Stimulated activated CD8-positive, alpha-beta memory T cell treated with anti-CD3 and anti-CD28 coated beads, Interleukin-7, amount 100 ng/mL, for 1 hour (primary cell): ENCODE measurements at regions not wholly inside any gene's neighbourhood (a gene's known extent, or its start where the extent isn't known, plus 50 kb on each side); places are given as distances from the start of the nearest gene placed in this dataset.
"Not testable (repeated sequence)": the region's sequence is repeated elsewhere in the genome, so short reads cannot be mapped to it uniquely, and the experiment has no call there.

Experiments
- DNase-seq, 2 donors: peaks; one replicate each; pipeline ENCODE4 v3.0.0-alpha.2; 2020; ENCODE audit warnings: low read depth in 2 of 2

DNA sequence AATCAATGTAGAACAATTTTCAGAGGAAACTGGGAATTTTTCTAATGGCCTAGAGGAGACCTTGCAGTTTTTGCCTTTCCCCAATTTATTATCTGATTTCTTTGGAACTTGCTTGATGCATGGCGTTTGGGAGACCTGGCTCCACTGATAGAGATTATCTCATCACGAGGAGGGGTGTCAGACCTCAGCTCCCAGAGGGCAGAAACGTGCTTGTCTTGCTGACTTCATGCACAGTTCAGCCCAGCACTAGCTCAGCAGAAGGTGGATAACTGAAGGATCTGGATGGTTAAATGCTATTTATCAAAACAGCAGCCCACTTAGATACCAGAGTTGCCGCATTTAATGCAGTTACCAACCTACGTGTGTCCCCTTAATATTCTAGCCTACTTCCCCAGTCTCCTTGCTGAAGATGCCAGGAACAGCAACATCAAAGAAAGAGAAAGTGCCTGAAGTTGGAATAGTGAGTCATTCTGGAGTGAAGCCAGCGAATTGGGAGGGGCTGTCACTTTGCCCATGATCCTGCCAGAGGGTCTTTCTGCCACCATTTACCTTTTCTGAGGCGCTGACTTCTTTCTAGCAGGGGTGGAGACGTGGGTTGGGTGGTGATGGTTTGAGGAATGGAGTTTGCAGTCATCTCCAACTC is 133.5 kb upstream of the CADM1 start:
- no peak for DNase-seq

DNA sequence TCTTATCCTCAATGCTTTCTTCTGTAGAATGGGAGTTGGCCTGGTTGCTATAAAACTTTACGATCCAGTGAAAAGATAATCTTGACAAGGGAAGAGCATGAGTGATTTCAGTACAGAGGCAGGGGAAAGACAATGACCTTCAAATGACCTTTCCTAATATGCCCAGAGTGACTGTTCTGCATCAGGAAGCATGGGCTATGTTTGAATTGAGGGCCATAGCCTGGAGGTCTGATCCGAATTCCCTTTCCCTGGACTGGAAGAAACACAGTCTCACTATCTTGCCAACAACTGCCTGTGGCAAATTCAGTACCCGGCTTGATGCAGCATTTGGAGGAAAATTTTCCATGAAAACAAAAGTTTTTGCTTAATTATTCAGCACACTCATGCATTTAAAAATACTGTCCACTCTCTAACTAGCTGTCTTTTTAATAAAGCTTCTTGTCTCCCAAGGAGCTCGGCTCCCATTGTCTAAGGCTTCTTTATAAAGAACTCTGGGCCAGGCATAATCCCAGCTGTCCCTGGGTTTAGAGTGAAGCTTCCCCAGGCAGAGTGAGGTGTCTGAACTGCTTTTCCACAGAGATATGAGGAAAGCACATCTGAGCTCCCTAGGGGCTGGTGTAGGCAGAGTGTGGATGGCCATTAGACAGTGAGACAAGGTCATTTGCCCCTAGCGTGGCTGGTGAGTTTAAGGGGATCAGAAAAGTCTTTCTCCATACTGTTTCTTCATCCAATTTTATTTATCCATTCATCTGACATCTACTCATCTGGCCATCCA is 132.7 kb upstream of the CADM1 start:
- DNase-seq = no peak

DNA sequence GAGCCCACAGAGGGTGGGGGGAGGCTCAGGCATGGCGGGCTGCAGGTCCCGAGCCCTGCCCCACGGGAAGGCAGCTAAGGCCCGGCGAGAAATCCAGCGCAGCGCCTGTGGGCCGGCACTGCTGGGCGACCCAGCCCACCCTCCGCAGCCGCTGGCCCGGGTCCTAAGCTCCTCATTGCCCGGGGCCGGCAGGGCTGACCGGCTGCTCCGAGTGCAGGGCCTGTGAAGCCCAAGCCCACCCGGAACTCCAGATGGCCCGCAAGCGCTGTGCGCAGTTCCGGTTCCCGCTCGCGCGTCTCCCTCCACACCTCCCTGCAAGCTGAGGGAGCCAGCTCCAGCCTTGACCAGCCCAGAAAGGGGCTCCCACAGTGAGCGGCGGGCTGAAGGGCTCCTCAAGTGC is 129.8 kb upstream of the CADM1 start:
- DNase-seq = not testable (repeated sequence)

DNA sequence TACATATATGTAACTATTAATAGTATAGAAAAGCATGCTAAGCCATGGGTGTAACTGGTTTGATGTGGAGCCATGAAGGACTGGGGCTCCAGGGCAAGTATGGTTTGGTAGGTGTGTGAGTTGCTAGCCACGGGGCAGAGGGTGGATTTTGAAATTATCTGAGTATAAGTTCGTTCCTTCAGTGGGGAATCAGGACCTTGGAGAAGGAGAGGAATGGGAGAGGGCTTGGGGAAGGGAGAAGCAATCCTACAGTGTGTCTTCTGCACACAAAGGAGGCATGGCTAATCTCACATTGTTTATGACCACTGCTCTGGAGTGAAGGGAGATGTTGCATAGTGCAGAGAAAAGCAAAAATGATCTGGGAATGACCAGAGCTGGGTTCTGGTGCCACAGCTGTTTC is 127.8 kb upstream of the CADM1 start:
- DNase-seq = no peak

DNA sequence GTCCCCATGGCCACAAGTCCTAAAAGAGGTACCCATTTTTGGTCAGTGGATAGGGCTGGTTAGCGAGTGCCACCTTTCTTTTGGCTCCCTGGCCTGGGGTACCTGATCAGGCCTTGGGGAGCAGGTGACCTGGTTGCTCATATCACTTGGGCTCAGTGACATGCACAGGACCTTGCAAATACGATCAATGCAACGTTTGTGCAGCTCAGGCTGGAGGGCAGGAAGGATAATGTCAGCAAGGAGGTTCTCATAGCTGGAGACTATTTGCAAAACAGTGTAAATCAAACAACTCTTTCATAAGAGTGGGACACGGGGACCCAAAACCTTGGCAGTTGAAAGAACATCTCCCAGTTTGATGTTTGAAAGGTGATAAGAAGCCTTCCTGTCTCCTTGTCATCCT is 127.4 kb upstream of the CADM1 start:
- DNase-seq = no peak

DNA sequence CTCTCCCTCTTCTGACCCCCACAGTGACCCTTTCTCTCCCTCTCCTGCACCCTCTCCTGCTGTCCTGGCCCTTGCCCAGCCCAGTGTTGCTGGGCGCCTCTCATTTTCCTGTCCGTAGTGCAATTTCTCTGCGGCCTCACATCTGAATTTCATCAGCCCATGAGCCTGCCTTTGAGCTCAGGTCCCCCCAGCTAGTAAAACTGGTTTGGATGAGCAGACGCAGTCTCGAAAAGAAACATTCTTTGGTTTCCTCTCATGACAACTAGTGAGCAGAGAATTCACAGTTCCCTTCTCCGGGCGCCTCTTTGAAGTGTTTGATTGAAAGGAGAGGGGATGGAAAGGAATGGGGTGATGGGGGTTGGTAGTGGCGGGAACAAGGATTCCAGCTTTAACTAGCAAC is 126.0 kb upstream of the CADM1 start:
- DNase-seq = no peak

DNA sequence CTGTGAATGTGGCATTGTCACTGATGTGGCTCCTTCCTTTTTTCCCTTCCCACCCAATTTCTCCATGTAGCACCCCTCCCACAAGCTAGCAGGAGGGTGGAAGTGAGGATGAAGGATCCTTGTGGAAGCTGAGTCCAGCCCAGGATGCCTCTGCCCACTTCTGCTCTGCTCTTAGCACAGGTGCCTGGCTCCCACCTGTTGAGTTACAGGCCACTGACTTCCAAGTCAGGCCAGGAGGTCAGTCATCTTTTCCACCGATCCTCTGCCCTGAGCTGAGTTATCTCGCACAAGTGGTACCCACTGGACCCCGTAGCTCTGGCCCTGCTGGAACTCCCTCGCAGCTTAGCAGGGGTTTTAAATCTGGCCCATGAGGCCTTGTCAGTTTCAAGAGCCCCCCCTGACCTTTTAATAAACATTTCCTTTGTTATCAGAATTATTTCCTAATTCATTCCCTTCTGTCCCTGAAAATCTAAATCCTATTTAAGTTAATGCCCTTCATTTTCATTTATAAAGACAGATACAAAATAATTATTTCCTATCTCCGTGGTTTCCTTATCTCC is 125.3 kb upstream of the CADM1 start:
- DNase-seq = no peak

DNA sequence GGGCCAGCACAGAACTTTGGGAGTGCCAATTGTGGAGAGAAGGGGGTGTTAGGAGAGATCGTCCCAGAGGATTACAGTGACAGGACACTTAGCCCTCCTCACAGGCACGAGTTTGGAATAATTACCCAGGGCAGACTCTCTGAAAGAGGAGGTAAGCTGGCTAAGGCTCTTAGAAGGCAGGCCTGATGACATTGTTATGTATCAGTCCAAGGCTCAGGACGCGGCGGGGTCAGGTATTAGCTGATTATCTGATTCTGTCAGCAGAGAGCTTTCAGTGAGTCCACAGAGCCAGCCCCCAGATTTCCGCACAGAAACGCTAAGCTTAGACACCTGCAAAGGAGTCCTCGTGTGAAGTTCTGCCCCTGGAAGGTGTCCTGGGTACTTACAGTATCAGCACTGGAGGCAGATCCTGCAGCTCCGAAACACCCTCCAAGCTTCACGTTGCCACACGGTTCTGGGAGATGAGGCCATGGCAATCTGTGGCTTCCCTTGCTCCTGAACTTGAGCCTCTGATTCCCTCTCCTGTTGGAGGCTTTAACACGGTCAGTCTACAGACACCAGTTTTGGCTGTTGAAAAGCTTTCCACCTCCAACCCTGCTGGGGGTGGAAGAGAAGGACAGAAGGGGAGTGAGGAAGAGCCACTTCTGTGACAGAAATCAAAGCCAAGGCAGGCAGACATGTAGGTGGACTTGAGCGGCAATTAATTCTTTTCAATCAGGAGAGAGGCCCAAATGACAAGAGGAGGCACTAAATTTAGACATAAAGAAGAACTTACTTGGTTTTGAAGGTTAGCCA is 123.6 kb upstream of the CADM1 start:
- no peak for DNase-seq

DNA sequence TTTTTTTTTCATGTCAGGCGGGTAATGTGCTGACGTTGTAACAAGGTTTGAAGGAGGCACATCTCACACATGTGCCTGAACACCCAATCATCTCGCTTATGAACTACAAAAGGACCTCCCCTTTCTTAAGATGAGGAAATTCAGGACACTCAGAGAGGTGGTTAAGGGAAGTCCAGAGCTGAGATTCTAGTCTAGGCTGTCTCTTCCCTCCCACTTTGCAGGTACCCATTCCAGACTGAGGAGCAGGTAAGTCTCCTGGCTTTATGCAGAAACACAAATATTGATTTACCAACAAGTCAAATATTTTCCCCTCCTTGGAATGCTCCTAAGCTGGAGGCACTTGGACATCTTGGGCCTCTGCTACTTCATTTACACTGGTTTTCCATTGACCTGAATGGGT is 122.9 kb upstream of the CADM1 start:
- DNase-seq = no peak

DNA sequence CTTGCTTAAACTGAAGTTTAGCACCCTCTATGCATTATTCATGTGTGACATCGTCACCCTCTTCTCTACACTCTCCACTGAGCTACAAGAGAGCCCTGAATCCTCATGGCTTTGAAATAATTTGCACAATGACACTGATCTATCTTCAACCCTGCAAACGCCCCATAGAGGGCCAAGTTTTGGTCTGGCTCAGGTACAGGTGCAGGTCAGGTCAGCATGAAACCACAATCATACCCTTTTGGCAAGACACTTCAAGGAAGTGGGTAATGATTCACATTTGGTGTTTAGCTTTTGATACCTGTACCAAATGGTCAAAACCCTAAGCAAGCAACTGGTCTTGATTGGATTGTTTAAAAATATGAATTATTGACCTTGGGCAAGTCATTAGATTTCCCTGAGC is 122.2 kb upstream of the CADM1 start:
- no peak for DNase-seq

DNA sequence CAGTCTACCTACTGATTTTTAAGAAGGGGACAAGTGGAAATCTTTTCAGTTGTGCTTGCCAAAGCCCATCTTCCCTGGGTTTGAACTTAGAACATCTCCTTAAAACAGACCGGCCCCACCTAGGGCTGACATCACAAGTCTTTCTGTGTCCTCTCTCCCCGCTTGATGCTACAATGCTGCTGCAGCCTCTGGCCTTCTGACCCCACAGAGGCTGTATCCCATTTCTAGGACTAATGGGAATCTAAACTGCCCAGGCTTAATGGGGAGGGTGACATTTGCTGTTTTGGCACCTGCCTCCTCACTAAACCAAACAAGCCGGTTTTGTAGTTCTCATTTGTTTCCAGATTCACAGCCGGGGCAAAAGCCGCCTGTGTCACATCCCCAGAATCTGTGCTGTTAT is 121.3 kb upstream of the CADM1 start:
- DNase-seq = no peak

DNA sequence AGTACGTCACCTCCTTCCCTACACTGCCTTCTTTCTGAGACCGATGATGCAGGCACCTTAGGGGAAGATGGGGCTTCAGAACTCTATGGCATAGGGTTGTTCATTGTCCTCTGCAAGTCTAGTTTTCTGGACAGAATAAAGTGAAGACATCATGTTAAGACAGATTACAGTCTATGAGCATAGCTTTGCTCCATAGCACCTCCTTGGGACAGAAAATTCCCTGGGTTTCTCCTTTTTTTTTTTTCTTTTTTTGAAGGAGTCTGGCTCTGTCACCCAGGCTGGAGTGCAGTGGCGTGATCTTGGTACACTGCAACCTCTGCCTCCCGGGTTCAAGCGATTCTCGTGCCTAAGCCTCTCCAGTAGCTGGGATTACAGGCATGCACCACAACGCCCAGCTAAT is 119.8 kb upstream of the CADM1 start:
- DNase-seq = no peak

DNA sequence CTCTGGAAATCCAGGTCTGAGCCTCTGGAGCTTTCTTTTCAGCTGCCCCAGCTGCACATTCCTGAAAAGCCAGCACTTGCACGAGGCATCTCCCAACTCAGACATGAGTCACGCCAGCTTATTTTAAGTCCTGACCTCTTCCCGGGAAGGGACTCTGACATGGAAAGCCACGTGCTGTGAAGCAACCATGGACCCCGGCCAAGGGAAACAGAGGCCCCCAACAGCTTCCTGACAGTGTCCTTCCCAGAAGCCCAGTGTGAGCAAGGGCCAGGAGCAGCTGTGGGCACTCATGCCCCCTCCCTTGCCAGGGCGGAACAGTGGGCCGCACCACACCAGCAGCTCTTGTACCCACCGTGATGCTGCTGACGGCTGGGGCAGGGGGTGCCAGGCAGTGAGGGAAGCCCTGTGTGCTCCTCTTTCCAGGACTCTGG is 118.8 kb upstream of the CADM1 start:
- DNase-seq = no peak

DNA sequence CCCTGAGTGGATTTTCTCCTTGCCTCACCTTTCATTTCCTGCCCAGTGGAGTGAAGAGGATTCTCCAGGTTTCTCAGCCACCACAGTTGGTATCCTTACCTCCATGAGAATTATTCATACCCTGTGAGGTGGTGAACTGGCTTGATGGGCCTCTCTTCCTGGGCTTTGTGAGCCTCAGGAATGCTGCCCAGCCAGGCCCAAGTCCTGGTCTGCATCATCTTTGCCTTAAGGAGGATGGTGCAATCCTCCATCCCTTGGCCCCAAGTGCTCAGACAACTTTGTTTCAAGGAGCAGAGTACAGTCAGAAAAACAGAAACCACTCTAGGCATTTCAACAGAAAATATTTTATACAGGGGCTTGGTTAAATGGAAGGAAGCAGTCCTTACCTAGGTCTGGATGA is 114.2 kb upstream of the CADM1 start:
- no peak for DNase-seq

DNA sequence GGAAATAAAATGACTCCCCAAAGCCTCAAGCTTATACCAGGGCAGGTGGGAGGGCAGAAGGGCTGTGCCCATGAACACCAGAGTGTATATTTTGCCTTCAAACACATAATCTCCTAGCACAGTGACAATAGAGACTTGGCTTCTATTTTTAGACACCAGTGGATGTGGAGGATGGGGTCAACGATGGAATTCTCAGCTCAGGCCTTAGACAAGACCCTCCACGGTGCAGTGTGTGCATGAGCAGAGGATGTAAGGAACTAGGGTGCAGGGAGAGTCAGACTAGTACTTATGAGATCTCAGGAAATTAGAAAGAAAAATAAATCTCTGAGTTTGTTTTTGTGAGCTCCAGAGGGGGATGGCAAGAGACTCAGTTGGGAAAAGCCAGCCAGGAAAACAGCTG is 113.6 kb upstream of the CADM1 start:
- no peak for DNase-seq

DNA sequence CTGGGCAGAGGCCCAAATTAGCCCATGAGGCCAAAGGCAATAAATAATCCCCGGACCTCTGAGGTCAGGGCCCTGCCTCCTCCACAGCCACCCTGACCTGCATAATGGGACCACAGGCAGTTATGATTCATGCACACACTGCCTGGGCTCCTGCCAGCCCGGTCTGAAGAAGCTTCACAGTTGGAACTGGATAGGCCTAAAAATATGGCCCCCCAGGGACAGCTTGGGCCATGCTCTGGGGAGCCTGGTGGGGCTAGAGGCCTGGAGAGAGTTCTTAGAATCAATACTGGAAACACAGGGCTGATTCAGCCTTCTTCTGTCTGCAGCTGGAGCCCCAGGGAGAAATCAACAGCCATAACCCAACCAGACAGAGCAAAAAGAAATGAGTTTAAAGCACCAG is 112.8 kb upstream of the CADM1 start:
- no peak for DNase-seq

DNA sequence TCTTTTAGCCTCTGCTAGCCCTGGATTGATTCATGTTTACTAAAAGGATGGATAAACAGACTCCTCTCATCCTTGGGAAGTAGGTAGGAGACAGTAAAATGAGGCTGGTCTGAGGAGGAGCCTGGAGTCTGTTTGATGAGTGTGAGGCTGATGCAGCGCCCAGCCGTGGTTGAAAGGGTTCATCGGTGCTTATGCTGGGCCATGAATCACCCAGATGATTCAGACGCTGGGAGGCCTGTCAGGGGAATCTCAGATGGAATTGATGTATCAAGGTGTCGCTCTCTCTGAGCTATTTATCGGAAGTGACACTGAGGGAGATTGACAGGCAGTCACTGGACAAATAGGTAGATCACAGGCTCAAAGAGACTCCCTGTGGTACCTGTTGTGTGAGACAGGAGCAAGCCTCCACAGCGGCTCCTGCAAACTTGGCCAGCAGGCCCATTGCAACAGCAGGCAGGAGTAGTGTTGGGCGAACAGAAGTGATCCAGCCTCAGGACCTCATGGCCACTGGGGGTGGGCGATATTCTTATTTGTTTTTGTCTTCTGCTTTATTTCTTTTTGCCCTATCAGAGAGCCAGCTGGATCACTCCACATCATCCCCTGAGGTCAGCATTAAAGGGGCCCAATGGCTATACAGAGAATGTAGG is 109.9 kb upstream of the CADM1 start:
- no peak for DNase-seq

DNA sequence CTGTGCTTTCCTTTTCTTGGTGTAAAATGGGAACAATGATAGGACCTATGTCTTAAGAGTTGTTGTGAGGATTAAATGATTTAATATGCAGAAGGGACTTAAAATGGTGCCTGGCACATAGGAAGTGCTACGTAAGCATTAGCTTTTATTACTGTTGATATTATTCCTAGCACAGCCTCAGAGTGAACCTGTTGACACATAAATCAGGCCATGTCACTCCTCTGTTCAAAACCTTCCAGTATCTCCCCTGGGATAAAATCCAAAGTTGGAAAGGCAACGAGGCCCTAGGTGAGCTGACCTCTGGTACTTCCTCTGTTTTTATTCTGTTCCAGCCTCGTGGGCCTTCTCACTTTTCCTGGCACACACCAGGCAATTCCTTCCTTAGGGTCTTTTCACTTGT is 108.8 kb upstream of the CADM1 start:
- no peak for DNase-seq

DNA sequence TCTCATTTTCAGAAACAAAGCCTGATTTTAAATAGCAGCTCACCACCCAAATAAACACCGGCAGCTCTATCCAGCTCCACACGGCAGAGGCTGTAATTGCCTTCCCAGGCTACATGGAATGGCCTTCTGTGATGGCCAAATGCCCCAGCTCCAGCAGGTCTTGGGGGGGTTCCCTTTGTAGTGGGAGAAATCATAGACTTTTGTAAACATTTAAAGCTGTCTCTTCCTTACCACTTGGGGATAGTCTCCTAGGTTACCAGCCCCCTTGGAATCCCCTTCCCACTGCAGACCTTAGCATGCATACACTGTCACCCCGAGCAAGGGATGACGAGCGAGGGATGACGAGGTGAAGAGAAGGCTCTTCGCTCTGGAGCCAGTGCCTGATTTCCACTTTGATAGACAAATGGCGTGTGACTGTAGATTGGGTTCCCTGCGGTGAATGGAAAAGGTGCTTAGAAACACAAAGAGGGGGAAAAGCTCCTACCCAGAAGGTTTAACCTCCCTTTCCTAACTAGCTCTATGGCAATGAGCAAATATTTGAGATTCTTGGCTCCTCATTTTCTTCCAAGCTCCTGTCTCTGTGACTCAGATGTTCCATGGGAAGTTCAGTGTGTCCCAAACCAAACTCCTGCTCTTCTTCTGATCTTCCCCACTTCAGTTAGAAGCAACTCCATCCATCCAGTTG is 108.0 kb upstream of the CADM1 start:
- no peak for DNase-seq

DNA sequence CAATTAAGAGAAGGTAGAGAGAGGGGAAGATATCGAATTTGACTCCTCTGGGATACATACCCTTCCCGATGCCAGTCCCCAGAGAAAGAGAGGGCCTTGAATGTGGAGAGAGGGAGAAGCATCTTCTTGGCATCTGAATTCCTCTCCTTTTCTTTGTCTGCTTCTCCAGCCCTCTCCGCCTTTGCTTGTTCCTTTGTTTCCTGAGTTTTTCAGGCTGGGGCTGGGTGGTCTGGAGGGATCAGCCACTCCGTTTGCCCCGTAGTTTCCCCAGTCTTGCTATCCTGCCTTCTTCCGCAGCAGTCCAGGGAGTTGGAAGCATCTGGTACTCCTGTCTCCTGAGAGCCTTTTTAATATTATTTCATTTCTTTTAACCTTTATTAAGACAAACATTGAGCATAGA is 107.1 kb upstream of the CADM1 start:
- DNase-seq = no peak

DNA sequence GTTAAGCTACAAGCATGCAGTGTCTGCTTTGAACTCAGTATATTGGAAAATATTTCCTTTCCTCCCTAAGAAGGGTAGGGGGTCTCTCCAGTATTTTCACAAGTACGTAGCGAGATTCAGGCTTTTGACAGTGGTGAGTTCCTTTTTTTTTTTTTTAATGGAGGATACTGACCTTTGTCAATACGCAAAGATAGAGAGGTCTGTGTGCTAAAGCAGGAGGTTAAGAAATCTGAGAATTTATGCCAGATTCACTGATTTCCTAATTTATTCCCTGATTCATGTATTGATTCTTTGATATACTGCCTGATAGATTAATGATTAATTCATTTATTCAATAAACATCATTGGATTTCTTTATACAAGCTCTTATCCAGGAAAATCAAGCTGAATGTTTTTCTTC is 106.7 kb upstream of the CADM1 start:
- DNase-seq = no peak

DNA sequence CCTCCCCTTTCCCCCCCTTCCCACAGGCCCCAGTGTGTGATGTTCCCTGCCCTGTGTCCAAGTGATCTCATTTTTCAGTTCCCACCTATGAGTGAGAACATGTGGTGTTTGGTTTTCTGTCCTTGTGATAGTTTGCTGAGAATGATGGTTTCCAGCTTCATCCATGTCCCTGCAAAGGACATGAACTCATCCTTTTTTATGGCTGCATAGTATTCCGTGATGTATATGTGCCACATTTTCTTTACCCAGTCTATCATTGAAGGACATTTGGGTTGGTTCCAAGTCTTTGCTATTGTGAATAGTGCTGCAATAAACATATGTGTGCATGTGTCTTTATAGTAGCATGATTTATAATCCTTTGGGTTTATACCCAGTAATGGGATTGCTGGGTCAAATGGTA is 106.0 kb upstream of the CADM1 start:
- DNase-seq = not testable (repeated sequence)
